ENCODE measurements at regions not wholly inside any gene's neighbourhood (a gene's known extent, or its start where the extent isn't known, plus 50 kb on each side); places are given as distances from the start of the nearest gene placed in this dataset.

GRCh38 chr21:19501115-19501514 is 1097.5 kb upstream of the TMPRSS15 start:
- TF ChIP-seq CTCF (IDR thresholded peaks at IDR 0.05) (no peak), POLR2AphosphoS5 (IDR thresholded peaks at IDR 0.05) (no peak)

Measured in gastroesophageal sphincter (tissue), 3 donors.